CD14-positive monocyte (primary cell): ENCODE measurements at regions not wholly inside any gene's neighbourhood (a gene's known extent, or its start where the extent isn't known, plus 50 kb on each side); places are given as distances from the start of the nearest gene placed in this dataset.

Source experiments
- DNase-seq, 3 donors: peaks; one replicate each; pipeline ENCODE4 v3.0.0-alpha.2; 2011 to 2022
- H2AFZ ChIP-seq: 2 replicates; pipeline ENCODE4 v1.6.0; 2012; ENCODE audit warnings: mild to moderate bottlenecking, low read depth, low read length, inconsistent platforms; ENCODE audit not compliant: insufficient read depth, poor library complexity, severe bottlenecking
- H3K27ac ChIP-seq, 2 donors: 1 replicate in 1 of 2; 2 replicates in 1 of 2; pipeline ENCODE4 v1.5.1; 2012 to 2013; ENCODE audit warnings: low read length in 2 of 2, control low read depth in 1 of 2, inconsistent platforms in 1 of 2, low read depth in 1 of 2, mild to moderate bottlenecking in 1 of 2
- H3K27me3 ChIP-seq, 2 donors: one replicate each; pipeline versions ENCODE4 v1.6.0 to v1.6.1; 2011 to 2013; ENCODE audit warnings: low read length in 2 of 2; ENCODE audit not compliant: control insufficient read depth in 2 of 2, insufficient read depth in 2 of 2
- H3K36me3 ChIP-seq, 2 donors: replicated peaks in 1 of 2; 1 replicate in 1 of 2; 2 replicates in 1 of 2; pipeline versions ENCODE4 v1.5.1 to v1.6.1; 2012 to 2013; ENCODE audit warnings: low read length in 2 of 2, control low read depth in 1 of 2, inconsistent platforms in 1 of 2, mild to moderate bottlenecking in 1 of 2; ENCODE audit not compliant: insufficient read depth in 2 of 2, control insufficient read depth in 1 of 2
- H3K4me1 ChIP-seq, 2 donors: 1 replicate in 1 of 2; 2 replicates in 1 of 2; pipeline versions ENCODE4 v1.5.1 to v1.6.1; 2012 to 2013; ENCODE audit warnings: low read length in 2 of 2, control low read depth in 1 of 2, inconsistent platforms in 1 of 2, mild to moderate bottlenecking in 1 of 2, moderate library complexity in 1 of 2; ENCODE audit not compliant: insufficient read depth in 2 of 2, control insufficient read depth in 1 of 2
- H3K4me2 ChIP-seq: replicated peaks from 2 replicates; pipeline ENCODE3; 2012; ENCODE audit warnings: low read length, moderate library complexity, mild to moderate bottlenecking; ENCODE audit not compliant: poor library complexity, severe bottlenecking; ENCODE audit errors: extremely low read depth
- H3K4me3 ChIP-seq, 3 experiments: fragments of 200-600 bp in 1 of 3; sonication (generic) in 1 of 3; replicated peaks in 1 of 3; 1 replicate in 2 of 3; 2 replicates in 1 of 3; pipeline ENCODE4 v1.5.1; 2011 to 2013; ENCODE audit warnings: low read length in 3 of 3, mild to moderate bottlenecking in 3 of 3, control low read depth in 2 of 3, low read depth in 2 of 3, inconsistent platforms in 1 of 3, moderate library complexity in 1 of 3
- H3K79me2 ChIP-seq: 2 replicates; pipeline ENCODE4 v1.6.0; 2012; ENCODE audit warnings: mild to moderate bottlenecking, control low read depth, inconsistent platforms, low read length, moderate library complexity; ENCODE audit not compliant: insufficient read depth
- H3K9ac ChIP-seq: 2 replicates; pipeline ENCODE4 v1.6.0; 2017; ENCODE audit warnings: low read length, mild to moderate bottlenecking; ENCODE audit not compliant: insufficient read depth, poor library complexity, severe bottlenecking
- H3K9me3 ChIP-seq, 2 donors: replicated peaks in 1 of 2; 1 replicate in 1 of 2; 2 replicates in 1 of 2; pipeline versions ENCODE4 v1.5.1 to v1.6.1; 2012 to 2013; ENCODE audit warnings: low read length in 2 of 2, control low read depth in 1 of 2; ENCODE audit not compliant: control insufficient read depth in 1 of 2, insufficient read depth in 1 of 2
- H4K20me1 ChIP-seq: 2 replicates; pipeline ENCODE4 v1.6.0; 2012; ENCODE audit warnings: mild to moderate bottlenecking, low read length, control low read depth, moderate library complexity; ENCODE audit not compliant: insufficient read depth
- H3K27ac Mint-ChIP-seq, 7 donors: one replicate each; pipeline ENCODE4 v1.8.0; 2020; ENCODE audit warnings: mild to moderate bottlenecking in 7 of 7, mixed read lengths in 7 of 7, moderate library complexity in 6 of 7, inconsistent platforms in 2 of 7
- H3K27me3 Mint-ChIP-seq, 3 donors: one replicate each; pipeline ENCODE4 v1.8.0; 2021 to 2022; ENCODE audit warnings: low read depth in 3 of 3, mild to moderate bottlenecking in 3 of 3, mixed read lengths in 3 of 3, moderate library complexity in 3 of 3, inconsistent platforms in 1 of 3
- H3K36me3 Mint-ChIP-seq, 2 donors: one replicate each; pipeline ENCODE4 v1.8.0; 2020; ENCODE audit warnings: mixed read lengths in 2 of 2, inconsistent platforms in 1 of 2, mild to moderate bottlenecking in 1 of 2
- H3K4me1 Mint-ChIP-seq: one replicate; pipeline ENCODE4 v1.8.0; 2020; ENCODE audit warnings: mild to moderate bottlenecking, mixed read lengths
- H3K4me3 Mint-ChIP-seq, 2 donors: one replicate each; pipeline ENCODE4 v1.8.0; 2020; ENCODE audit warnings: mild to moderate bottlenecking in 2 of 2, mixed read lengths in 2 of 2, moderate library complexity in 1 of 2
- H3K9me3 Mint-ChIP-seq, 7 donors: one replicate each; pipeline ENCODE4 v1.8.0; 2020 to 2022; ENCODE audit warnings: mixed read lengths in 7 of 7, mild to moderate bottlenecking in 6 of 7, moderate library complexity in 6 of 7, inconsistent platforms in 2 of 7
- CTCF ChIP-seq: fragments of 200-600 bp; IDR thresholded peaks from one replicate; pipeline ENCODE4 v1.8.0; 2022; ENCODE audit warnings: antibody characterized with exemption, mild to moderate bottlenecking
- WGBS: methylation state at CpG from one replicate; pipeline ENCODE4 v1.1.5; 2013; ENCODE audit warnings: missing lambda C conversion rate; ENCODE audit not compliant: insufficient coverage; 5-methylcytosine and 5-hydroxymethylcytosine counted together
- intact Hi-C, 2 donors: fragments of 100-400 bp; cut with micrococcal nuclease; formaldehyde crosslinking; loops; one replicate each; pipeline versions ENCODE4 v1.15.0 to v1.15.1; 2023

GRCh38 chr2:175431101-175431946 lies 249.8 kb upstream of the ATP5MC3 start:
- no peaks in the 10 kb centered on the region for H4K20me1 ChIP-seq
- H3K4me1 ChIP-seq = peaks cover 0 to 7% of the 10 kb centered on the region in 2 donors
- no peak for TF ChIP-seq CTCF
- no peak overlapping the region for H3K27ac Mint-ChIP-seq
- H3K4me1 Mint-ChIP-seq = peaks cover 23% of the 10 kb centered on the region
- no peaks in the 10 kb centered on the region for H3K27me3 ChIP-seq
- no peaks in the 10 kb centered on the region for H3K79me2 ChIP-seq
- no peaks in the 10 kb centered on the region for H3K36me3 Mint-ChIP-seq
- H3K4me3 ChIP-seq = no peak overlapping the region
- no peak overlapping the region for H3K4me3 Mint-ChIP-seq
- H3K27ac ChIP-seq = no peak overlapping the region
- intact Hi-C loops = no loop called here
- no peak overlapping the region for H3K4me2 ChIP-seq
- H3K9me3 Mint-ChIP-seq = peaks cover 4 to 12% (median 7%) of the 10 kb centered on the region in 7 donors
- peak overlapping the region; percentile 8 for H2AFZ ChIP-seq
- H3K9me3 ChIP-seq = peaks cover 4 to 5% of the 10 kb centered on the region in 2 donors
- no peak for DNase-seq
- WGBS = 100% methylated on average over 1 of the region's 4 CpGs
- H3K27me3 Mint-ChIP-seq = peaks cover 0 to 3% (median 3%) of the 10 kb centered on the region in 3 donors
- no peaks in the 10 kb centered on the region for H3K36me3 ChIP-seq
- no peak overlapping the region for H3K9ac ChIP-seq

GRCh38 chr2:175430236-175430635 lies 248.7 kb upstream of the ATP5MC3 start:
- peaks cover 17% of the 10 kb centered on the region for H3K4me1 Mint-ChIP-seq

More at GRCh38 chr2:175430236-175430635, 248.7 kb upstream of the ATP5MC3 start:
- no peak overlapping the region for H3K27ac Mint-ChIP-seq
- Histone ChIP-seq H3K27me3 (no peaks in the 10 kb centered on the region), H3K4me3 (no peak overlapping the region), H3K4me1 (peaks cover 0 to 4% of the 10 kb centered on the region in 2 donors), H3K36me3 (no peaks in the 10 kb centered on the region), H3K9me3 (peaks cover 4 to 5% of the 10 kb centered on the region in 2 donors), H3K4me2 (no peak overlapping the region), H3K27ac (no peak overlapping the region), H3K9ac (no peak overlapping the region), H2AFZ (no peak overlapping the region), H3K79me2 (no peaks in the 10 kb centered on the region), H4K20me1 (no peaks in the 10 kb centered on the region)
- no CpG with 5 or more reads among the region's 1 CpG for WGBS
- no peak overlapping the region for H3K4me3 Mint-ChIP-seq
- H3K27me3 Mint-ChIP-seq = peaks cover 0 to 3% (median 3%) of the 10 kb centered on the region in 3 donors
- intact Hi-C loops = no loop called here
- TF ChIP-seq CTCF = no peak
- H3K9me3 Mint-ChIP-seq = peaks cover 4 to 16% (median 10%) of the 10 kb centered on the region in 7 donors
- no peak for DNase-seq
- no peaks in the 10 kb centered on the region for H3K36me3 Mint-ChIP-seq
